HG03442 (cell line): ENCODE measurements at regions not wholly inside any gene's neighbourhood (a gene's known extent, or its start where the extent isn't known, plus 50 kb on each side); places are given as distances from the start of the nearest gene placed in this dataset.

ENCODE experiments used
- ATAC-seq: cut with Tn5 transposase; IDR thresholded peaks from one replicate; pipeline ENCODE4 v1.9.1; 2021; ENCODE audit warnings: mild to moderate bottlenecking, moderate library complexity; ENCODE audit not compliant: unreplicated experiment

- ATAC-seq, result no peak
These were observed 122.8 kb upstream of the LGALSL start for GRCh38 chr2:64331114-64331645.

DNA sequence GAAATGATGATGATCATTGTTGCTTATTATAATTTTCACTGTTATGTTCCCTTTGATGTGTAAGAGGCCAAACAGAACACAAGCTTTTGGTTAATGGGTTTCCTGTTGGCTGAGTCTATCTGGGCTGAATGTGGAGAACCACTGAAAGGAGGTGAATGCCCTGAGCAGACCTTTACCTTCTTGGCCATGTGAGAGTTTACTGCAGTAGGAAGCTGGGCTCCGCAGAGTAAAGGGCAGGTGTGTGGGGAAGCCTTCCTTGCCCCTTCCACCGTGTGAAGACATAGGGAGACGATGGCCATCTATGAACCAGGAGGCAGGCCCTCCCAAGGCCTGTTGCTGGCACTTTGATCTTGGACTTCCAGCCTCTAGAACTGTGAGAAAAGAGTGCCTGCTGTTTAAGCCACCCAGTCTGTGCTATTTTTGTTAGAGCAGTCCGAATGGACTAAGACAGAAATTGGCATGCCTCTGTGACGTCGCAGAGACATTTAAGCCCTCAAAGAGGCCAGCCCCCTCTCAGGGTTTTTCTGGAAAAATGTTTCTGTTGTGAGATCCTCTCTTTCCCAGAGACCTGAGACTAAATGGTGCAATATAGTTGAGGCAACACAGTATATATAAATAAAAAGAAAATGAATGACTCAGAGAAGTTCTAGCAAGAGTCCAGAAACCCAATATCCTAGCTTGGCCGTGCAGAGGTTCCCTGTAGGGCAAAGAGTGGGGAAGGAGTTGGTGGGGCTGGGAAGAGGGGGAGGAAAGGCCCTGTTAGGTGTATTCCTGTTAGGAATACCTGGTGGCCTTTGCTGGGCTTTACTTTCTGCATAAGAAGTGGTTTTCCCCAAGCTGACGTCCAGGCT, 121.9 kb upstream of the LGALSL start:
- ATAC-seq, result no peak

DNA sequence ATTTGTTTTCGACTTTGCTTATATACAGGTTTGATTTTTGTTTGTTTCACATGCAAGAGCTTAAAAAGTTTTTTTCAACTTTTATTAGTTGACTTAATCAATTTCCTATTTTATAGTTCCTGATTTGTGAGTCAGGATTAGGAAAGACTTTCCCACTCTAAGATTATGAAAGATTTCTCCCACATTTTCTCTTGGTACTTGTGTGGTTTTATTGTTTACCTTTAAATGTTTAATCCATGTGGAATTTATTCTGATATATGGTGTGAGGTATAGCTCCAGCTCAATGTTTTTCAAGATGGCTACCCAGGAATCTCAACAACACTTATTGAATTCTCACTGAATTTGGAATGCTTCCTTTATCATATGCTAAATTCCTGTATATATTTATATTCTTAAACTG, 117.8 kb upstream of the LGALSL start:
- ATAC-seq, result no peak

GRCh38 chr2:64337314-64337713, 116.6 kb upstream of the LGALSL start:
- ATAC-seq, result no peak

GRCh38 chr2:64338108-64338507, 115.9 kb upstream of the LGALSL start:
- no peak for ATAC-seq

GRCh38 chr2:64338910-64339500, 115.0 kb upstream of the LGALSL start:
- peak; percentile 80 for ATAC-seq

GRCh38 chr2:64341461-64341860, 112.5 kb upstream of the LGALSL start:
- ATAC-seq, result no peak

- ATAC-seq, result no peak
These were observed 111.5 kb upstream of the LGALSL start for GRCh38 chr2:64342195-64343099.

DNA sequence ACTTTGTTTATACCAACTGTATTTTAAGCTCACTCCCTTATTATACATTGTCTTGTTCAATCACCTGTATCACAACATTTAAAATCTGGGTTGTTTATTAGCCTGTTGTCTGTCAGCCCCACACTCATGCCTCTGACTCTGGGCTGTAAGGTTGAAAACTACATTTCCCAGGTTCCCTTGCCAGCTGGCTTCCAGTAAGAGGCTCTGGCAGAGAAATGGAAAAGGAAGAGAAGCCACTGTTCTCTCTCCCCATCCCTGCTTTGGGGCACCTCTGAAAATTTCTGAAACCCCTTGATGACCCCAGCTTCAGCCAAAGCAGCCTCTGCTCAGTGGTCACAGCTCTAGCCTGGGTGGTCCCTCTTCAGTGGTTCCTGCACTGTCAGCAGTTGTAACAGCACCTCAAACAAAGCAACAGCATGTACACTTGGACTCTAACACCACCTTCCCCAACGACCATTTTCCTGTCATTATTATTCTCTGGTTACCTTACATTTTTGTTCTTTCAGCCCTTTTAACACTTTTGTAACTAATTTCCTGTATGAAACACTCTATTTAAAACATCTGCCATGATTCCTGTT, 108.9 kb upstream of the LGALSL start:
- no peak for ATAC-seq

DNA sequence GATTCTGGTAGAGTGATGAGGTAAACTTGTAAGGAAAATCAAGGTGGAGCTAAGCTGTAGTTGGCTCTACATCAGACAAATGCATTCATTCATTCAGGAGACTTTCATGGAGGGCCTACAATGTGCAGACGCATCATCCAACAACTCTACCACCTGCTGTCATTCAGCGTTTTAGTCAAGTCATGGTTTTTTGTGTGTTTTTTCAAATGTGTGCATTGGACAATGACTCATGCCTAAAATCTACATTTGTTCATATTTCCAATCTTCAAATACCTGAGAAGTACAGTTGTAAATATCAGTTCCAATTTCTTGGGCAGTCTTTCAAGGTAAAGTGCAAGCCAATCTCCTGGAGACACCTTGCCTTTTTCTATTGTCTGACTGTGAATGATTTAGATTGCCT, 108.0 kb upstream of the LGALSL start:
- no peak for ATAC-seq

DNA sequence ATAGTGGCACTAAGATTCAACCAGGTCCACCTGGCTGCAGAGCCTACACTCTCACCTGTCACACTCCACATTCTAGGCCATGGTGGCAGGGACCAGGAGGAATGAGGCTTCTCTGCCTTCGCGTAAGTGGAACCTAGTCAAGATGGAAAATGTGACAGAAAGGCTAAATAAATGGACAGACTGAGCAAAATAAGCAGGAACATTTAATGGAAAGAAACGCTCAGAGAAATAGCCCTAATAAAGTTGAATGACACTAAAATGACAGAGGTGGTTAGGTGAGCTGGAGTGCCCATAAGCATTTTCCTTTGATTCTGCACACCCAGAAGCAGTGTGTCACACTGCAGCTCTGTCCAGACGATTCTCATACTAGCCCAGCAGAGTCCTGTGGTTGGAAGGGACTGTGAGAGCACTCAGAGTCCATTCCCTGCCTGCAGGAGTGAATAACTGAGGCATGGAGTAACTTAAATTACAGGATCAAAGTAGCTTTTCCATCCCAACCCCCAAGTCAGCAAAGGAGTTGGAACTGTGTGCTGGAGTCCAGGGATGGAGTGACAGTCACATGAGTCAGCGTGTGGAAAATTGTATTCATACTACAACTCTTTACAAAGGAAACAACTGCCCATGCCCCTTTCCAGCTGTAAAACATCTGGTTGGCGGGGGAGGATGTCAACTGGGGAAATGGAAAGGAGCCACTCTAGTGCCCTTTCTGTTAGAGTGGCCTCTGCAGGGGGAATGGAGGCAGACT, 105.4 kb upstream of the LGALSL start:
- ATAC-seq, result no peak

DNA sequence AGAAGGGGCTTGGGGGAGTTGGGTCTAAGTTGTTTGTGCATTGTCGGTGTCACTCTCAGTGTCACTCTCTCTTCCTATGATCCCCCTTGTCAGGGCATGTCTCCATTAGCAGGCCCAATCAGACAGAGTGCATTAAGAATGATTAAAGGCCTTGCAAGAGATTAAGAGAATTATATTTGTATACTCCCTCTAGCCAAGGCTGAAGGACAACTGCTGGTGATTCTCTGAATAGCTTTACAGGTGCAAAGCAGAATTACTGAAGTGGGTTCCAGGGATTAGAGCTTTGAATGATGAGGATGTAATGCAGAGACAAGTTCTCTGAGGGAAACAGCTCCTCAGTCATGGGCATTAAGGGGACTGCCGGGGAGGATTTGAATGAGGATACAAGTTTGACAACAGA, 104.8 kb upstream of the LGALSL start:
- ATAC-seq, result no peak

GRCh38 chr2:64350996-64351395, 103.0 kb upstream of the LGALSL start:
- ATAC-seq, result no peak

DNA sequence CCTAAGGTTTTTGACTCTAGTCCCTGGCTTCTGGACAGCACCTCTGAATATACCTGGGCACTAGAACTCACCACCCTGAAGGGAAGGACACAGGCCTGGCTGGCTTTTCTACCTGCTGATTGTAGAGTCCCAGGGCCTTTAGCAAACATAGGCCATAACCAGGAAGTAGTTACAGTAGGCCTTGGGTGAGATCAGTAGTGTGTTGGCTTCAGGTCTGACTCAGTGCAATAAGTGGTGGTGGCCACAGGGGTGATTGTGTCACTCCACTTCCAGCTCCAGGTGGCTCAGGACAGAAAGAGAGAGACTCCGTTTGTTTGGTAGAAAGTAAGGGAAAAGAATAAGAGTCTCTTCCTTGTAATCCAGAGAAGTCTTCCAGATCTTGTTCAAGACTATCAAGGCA, 101.7 kb upstream of the LGALSL start:
- no peak for ATAC-seq

- no peak for ATAC-seq
These were observed 98.9 kb upstream of the LGALSL start for GRCh38 chr2:64354857-64355680.

GRCh38 chr2:64356906-64357305, 97.1 kb upstream of the LGALSL start:
- no peak for ATAC-seq

- ATAC-seq, result peak; percentile 22
These were observed 94.6 kb upstream of the LGALSL start for GRCh38 chr2:64359171-64359891.

GRCh38 chr2:64359892-64360657, 93.9 kb upstream of the LGALSL start:
- ATAC-seq, result peak; percentile 91
